Cardiac muscle cell (in vitro differentiated cells and primary cell): ENCODE measurements at regions not wholly inside any gene's neighbourhood (a gene's known extent, or its start where the extent isn't known, plus 50 kb on each side); places are given as distances from the start of the nearest gene placed in this dataset.
A peak's percentile ranks its signal among the peaks of the same experiment; 100 is the strongest.

Experiments used
- DNase-seq, 2 donors: peaks; one replicate each; pipeline versions ENCODE4 v3.0.0 to v3.0.0-alpha.2; 2010 to 2017; ENCODE audit warnings: low read depth in 1 of 2, low spot score in 1 of 2
- H3K27ac ChIP-seq: fragments of 200-600 bp; sonication (generic); 2 replicates; pipeline ENCODE4 v1.5.1; 2016
- H3K27me3 ChIP-seq: fragments of 200-600 bp; sonication (generic); 2 replicates; pipeline ENCODE4 v1.6.0; 2016; ENCODE audit warnings: control low read depth
- H3K36me3 ChIP-seq: fragments of 200-600 bp; sonication (generic); 2 replicates; pipeline ENCODE4 v1.5.1; 2016; ENCODE audit warnings: control low read depth
- H3K4me1 ChIP-seq: fragments of 200-600 bp; sonication (generic); 2 replicates; pipeline ENCODE4 v1.8.1; 2017; ENCODE audit warnings: low read depth, mild to moderate bottlenecking, mixed run types
- H3K4me3 ChIP-seq: fragments of 200-600 bp; sonication (generic); 2 replicates; pipeline ENCODE4 v1.5.1; 2016; ENCODE audit warnings: mild to moderate bottlenecking
- H3K9me3 ChIP-seq: fragments of 200-600 bp; sonication (generic); 2 replicates; pipeline ENCODE4 v1.5.1; 2017; ENCODE audit warnings: low read depth, mild to moderate bottlenecking, control low read depth
- TF ChIP-seq, protein P1 (sequence below): IDR thresholded peaks from 2 replicates; pipeline ENCODE4 v1.5.1; 2012; ENCODE audit warnings: low read depth, mild to moderate bottlenecking, low read length

DNA sequence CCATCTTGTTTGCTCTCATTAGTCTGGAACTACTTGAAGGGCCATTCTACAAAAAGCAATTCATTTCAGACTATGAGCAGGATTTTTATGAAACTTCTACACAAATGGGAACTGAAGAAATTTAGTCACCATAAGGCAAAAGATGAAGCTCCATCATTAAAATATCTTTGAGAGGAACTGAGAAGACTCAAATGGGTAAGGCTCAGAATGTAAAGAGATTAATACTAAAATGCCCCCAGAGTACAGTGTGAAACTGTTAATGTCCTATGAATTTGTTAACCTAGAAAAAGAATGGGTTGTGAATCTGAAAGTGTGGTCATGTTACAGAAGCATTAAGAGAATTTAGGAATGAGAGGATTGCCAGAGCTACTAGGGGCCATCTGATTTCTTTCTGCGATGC, 77.9 kb upstream of the SLC7A11 start:
- H3K4me3 ChIP-seq, result no peak overlapping the region
- H3K36me3 ChIP-seq, result no peaks in the 10 kb centered on the region
- H3K27me3 ChIP-seq, result no peaks in the 10 kb centered on the region
- DNase-seq, result no peak
- no peaks in the 10 kb centered on the region for H3K9me3 ChIP-seq
- TF ChIP-seq, protein P1, sequence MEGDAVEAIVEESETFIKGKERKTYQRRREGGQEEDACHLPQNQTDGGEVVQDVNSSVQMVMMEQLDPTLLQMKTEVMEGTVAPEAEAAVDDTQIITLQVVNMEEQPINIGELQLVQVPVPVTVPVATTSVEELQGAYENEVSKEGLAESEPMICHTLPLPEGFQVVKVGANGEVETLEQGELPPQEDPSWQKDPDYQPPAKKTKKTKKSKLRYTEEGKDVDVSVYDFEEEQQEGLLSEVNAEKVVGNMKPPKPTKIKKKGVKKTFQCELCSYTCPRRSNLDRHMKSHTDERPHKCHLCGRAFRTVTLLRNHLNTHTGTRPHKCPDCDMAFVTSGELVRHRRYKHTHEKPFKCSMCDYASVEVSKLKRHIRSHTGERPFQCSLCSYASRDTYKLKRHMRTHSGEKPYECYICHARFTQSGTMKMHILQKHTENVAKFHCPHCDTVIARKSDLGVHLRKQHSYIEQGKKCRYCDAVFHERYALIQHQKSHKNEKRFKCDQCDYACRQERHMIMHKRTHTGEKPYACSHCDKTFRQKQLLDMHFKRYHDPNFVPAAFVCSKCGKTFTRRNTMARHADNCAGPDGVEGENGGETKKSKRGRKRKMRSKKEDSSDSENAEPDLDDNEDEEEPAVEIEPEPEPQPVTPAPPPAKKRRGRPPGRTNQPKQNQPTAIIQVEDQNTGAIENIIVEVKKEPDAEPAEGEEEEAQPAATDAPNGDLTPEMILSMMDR, result no peak
- no peaks in the 10 kb centered on the region for H3K4me1 ChIP-seq
- no peak overlapping the region for H3K27ac ChIP-seq

DNA sequence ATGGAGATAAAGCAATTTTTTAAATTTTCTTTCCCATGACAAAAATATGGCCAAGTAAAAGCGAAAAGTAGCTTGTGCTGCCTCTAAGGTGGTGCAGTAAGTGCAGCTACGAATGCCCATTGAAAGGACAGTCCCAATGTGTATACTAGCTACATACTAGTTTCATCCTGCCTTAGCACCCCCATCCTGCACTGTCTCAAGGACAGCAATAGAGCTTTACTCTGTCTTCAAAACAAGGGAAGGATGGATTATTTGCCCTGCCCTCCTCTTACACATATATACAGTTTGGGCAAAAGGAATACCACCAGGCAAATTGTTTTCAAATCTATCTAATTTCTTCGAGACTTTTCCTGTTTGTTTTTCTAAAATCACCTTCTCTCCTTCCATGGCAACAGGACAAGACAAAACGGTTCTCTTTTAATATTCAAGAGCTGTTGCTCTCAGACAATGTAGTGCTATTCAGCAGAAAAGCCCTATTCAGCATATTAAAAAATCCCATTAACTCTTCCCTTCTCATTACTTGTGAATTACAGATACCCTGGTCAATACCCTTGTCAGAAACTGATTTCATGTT, 75.1 kb upstream of the SLC7A11 start:
- no peaks in the 10 kb centered on the region for H3K36me3 ChIP-seq
- no peak overlapping the region for H3K27ac ChIP-seq
- DNase-seq, result no peak
- H3K9me3 ChIP-seq, result no peaks in the 10 kb centered on the region
- H3K27me3 ChIP-seq, result no peaks in the 10 kb centered on the region
- no peak overlapping the region for H3K4me3 ChIP-seq
- no peaks in the 10 kb centered on the region for H3K4me1 ChIP-seq
- TF ChIP-seq, protein P1, result no peak

DNA sequence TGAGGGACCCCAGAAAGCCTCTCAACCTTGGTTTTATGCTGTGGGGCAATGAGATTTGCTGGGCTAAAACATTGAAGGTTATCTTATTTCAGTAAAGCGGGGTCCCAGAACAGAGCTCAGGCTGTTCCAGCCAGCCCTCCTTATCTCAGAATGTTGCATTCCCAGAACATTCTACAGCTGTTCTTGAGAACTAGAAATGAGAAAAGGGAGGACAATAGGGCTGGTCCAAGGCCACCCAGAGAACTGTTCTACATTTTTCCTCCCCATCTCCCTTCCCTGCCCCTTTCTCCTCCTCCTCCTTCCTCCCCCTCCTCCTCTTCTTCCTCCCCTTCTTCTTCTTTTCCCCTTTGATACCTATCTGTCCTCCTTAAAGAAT, 70.4 kb upstream of the SLC7A11 start:
- no peak overlapping the region for H3K27ac ChIP-seq
- TF ChIP-seq, protein P1, result no peak
- peak in 1 of 2 donors; percentile 38 for DNase-seq
- H3K9me3 ChIP-seq, result no peaks in the 10 kb centered on the region
- no peaks in the 10 kb centered on the region for H3K4me1 ChIP-seq
- H3K36me3 ChIP-seq, result no peaks in the 10 kb centered on the region
- no peak overlapping the region for H3K4me3 ChIP-seq
- H3K27me3 ChIP-seq, result no peaks in the 10 kb centered on the region

DNA sequence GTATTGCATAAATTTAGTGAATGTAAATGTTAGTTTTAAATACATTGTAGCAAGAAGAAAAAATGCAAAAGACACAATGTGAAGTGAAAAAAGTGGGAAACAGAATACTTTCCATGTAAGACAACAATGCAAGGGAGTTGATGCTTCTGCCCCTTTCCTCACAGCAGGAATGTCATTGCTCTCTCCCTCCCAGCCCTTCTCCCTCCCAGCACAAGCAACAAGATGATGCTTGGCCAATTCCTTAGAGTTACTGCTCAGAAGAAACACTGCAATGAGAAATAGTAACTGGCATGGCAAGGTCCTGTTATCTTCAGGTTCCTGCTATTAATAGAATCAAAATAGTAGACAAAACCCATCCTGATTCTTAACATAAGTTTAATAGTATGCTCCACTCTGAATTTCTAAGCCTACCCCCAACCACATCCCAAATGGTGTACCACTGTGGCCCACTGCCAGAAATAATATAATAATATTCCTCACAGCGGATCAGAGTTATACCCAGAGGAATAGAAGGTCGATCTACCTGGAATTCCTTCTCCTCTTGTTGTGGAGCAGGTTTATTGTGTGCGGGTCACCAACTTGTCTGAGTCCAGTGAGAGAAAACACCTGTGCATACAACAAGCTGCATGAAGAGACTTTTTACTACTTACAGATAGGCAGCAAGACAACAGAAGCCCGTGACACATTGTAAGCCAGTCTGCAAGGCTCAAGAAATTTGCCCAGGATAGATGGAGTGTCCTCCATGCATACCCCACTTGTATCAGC, 69.8 kb upstream of the SLC7A11 start:
- TF ChIP-seq, protein P1, result no peak
- peak in 1 of 2 donors; percentile 18 for DNase-seq

DNA sequence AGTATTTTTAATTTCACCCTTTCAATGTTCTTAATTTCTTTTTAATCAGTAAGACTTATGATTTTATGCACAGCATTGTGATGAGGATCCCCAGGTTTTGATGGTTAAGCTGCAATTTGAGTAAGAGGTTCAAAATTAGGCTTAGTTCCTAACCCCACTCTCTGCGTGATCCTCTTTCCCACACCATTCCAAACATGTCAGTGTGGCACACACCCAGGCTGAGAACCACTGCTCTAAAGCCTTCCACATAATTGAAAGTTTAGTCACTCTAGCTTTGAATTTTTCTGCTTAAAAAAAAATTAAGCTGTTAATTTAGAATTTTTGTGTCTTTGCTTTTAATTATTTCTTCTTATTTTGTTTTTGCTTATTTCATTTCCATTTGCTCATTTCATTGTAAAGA, 68.8 kb upstream of the SLC7A11 start:
- no peaks in the 10 kb centered on the region for H3K4me1 ChIP-seq
- no peaks in the 10 kb centered on the region for H3K36me3 ChIP-seq
- peak in 1 of 2 donors; percentile 48 for DNase-seq
- no peak overlapping the region for H3K4me3 ChIP-seq
- H3K27ac ChIP-seq, result no peak overlapping the region
- H3K27me3 ChIP-seq, result no peaks in the 10 kb centered on the region
- H3K9me3 ChIP-seq, result no peaks in the 10 kb centered on the region
- TF ChIP-seq, protein P1, result no peak

More for the DNA sequence above, 69.8 kb upstream of the SLC7A11 start:
- H3K4me3 ChIP-seq, result no peak overlapping the region
- H3K27me3 ChIP-seq, result no peaks in the 10 kb centered on the region
- no peaks in the 10 kb centered on the region for H3K36me3 ChIP-seq
- H3K9me3 ChIP-seq, result no peaks in the 10 kb centered on the region
- no peak overlapping the region for H3K27ac ChIP-seq
- H3K4me1 ChIP-seq, result no peaks in the 10 kb centered on the region
